IPS-18a (cell line): ENCODE measurements at regions not wholly inside any gene's neighbourhood (a gene's known extent, or its start where the extent isn't known, plus 50 kb on each side); places are given as distances from the start of the nearest gene placed in this dataset.
"Not testable (repeated sequence)": the region's sequence is repeated elsewhere in the genome, so short reads cannot be mapped to it uniquely, and the experiment has no call there.

Experiments used
- H3K27ac ChIP-seq: one replicate; pipeline ENCODE4 v1.5.1; 2013; ENCODE audit warnings: low read length
- H3K27me3 ChIP-seq: one replicate; pipeline ENCODE4 v1.6.1; 2013; ENCODE audit warnings: mild to moderate bottlenecking, low read length; ENCODE audit not compliant: control insufficient read depth, insufficient read depth
- H3K36me3 ChIP-seq: one replicate; pipeline ENCODE4 v1.6.1; 2013; ENCODE audit warnings: low read depth, low read length; ENCODE audit not compliant: control insufficient read depth
- H3K4me1 ChIP-seq: one replicate; pipeline ENCODE4 v1.6.1; 2013; ENCODE audit warnings: low read depth, low read length; ENCODE audit not compliant: control insufficient read depth
- H3K4me3 ChIP-seq: one replicate; pipeline ENCODE4 v1.5.1; 2013; ENCODE audit warnings: low read length
- H3K9ac ChIP-seq: one replicate; pipeline ENCODE4 v1.6.1; 2013; ENCODE audit warnings: mild to moderate bottlenecking, low read length, moderate library complexity
- H3K9me3 ChIP-seq: one replicate; pipeline ENCODE4 v1.6.1; 2013; ENCODE audit warnings: low read depth, low read length; ENCODE audit not compliant: control insufficient read depth

- Histone ChIP-seq H3K36me3 (no peaks in the 10 kb centered on the region), H3K27ac (no peak overlapping the region), H3K27me3 (no peaks in the 10 kb centered on the region), H3K4me3 (no peak overlapping the region), H3K9me3 (no peaks in the 10 kb centered on the region), H3K9ac (no peak overlapping the region), H3K4me1 (peaks cover 6% of the 10 kb centered on the region)
These were observed 405.0 kb downstream of the SEMA3D start for GRCh38 chr7:84781838-84782237.

GRCh38 chr7:84780158-84781124, 406.4 kb downstream of the SEMA3D start:
- Histone ChIP-seq H3K4me3 (no peak overlapping the region), H3K4me1 (peaks cover 6% of the 10 kb centered on the region), H3K9ac (no peak overlapping the region), H3K9me3 (no peaks in the 10 kb centered on the region), H3K27me3 (no peaks in the 10 kb centered on the region), H3K27ac (no peak overlapping the region), H3K36me3 (no peaks in the 10 kb centered on the region)

GRCh38 chr7:84757761-84758160, 429.1 kb downstream of the SEMA3D start:
- Histone ChIP-seq H3K27ac (no peak overlapping the region), H3K36me3 (no peaks in the 10 kb centered on the region), H3K4me3 (no peak overlapping the region), H3K4me1 (no peaks in the 10 kb centered on the region), H3K9me3 (peaks cover 8% of the 10 kb centered on the region), H3K9ac (no peak overlapping the region), H3K27me3 (no peaks in the 10 kb centered on the region)

GRCh38 chr7:84746353-84746752, 440.5 kb downstream of the SEMA3D start:
- no peaks in the 10 kb centered on the region for H3K36me3 ChIP-seq
- no peaks in the 10 kb centered on the region for H3K9me3 ChIP-seq
- no peaks in the 10 kb centered on the region for H3K27me3 ChIP-seq
- no peaks in the 10 kb centered on the region for H3K4me1 ChIP-seq
- H3K4me3 ChIP-seq: no peak overlapping the region
- no peak overlapping the region for H3K27ac ChIP-seq
- H3K9ac ChIP-seq: no peak overlapping the region

GRCh38 chr7:84744385-84744784, 442.5 kb downstream of the SEMA3D start:
- H3K36me3 ChIP-seq: no peaks in the 10 kb centered on the region
- no peak overlapping the region for H3K27ac ChIP-seq
- no peak overlapping the region for H3K9ac ChIP-seq
- H3K4me3 ChIP-seq: no peak overlapping the region
- H3K27me3 ChIP-seq: no peaks in the 10 kb centered on the region
- no peaks in the 10 kb centered on the region for H3K9me3 ChIP-seq
- no peaks in the 10 kb centered on the region for H3K4me1 ChIP-seq

- Histone ChIP-seq H3K9ac (no peak overlapping the region), H3K9me3 (no peaks in the 10 kb centered on the region), H3K4me3 (no peak overlapping the region), H3K27me3 (no peaks in the 10 kb centered on the region), H3K4me1 (no peaks in the 10 kb centered on the region), H3K27ac (no peak overlapping the region), H3K36me3 (no peaks in the 10 kb centered on the region)
These were observed 448.2 kb downstream of the SEMA3D start for GRCh38 chr7:84738583-84739150.

- H3K4me3 ChIP-seq: no peak overlapping the region
- no peaks in the 10 kb centered on the region for H3K27me3 ChIP-seq
- H3K36me3 ChIP-seq: no peaks in the 10 kb centered on the region
- no peaks in the 10 kb centered on the region for H3K9me3 ChIP-seq
- H3K4me1 ChIP-seq: no peaks in the 10 kb centered on the region
- H3K27ac ChIP-seq: no peak overlapping the region
- no peak overlapping the region for H3K9ac ChIP-seq
These were observed 451.2 kb downstream of the SEMA3D start for GRCh38 chr7:84735677-84736076.

- Histone ChIP-seq H3K36me3 (no peaks in the 10 kb centered on the region), H3K27ac (no peak overlapping the region), H3K27me3 (no peaks in the 10 kb centered on the region)
These were observed 451.8 kb downstream of the SEMA3D start for GRCh38 chr7:84735011-84735410.

GRCh38 chr7:84733976-84734375, 452.9 kb downstream of the SEMA3D start:
- not testable (repeated sequence) for H3K27ac ChIP-seq, H3K4me3 ChIP-seq, H3K27me3 ChIP-seq, H3K9me3 ChIP-seq, H3K36me3 ChIP-seq, H3K9ac ChIP-seq, H3K4me1 ChIP-seq

More at GRCh38 chr7:84735011-84735410, 451.8 kb downstream of the SEMA3D start:
- Histone ChIP-seq H3K4me1 (no peaks in the 10 kb centered on the region), H3K9me3 (no peaks in the 10 kb centered on the region), H3K4me3 (no peak overlapping the region), H3K9ac (no peak overlapping the region)

GRCh38 chr7:84730864-84731263, 456.0 kb downstream of the SEMA3D start:
- H3K27ac ChIP-seq, H3K4me3 ChIP-seq, H3K4me1 ChIP-seq, H3K36me3 ChIP-seq, H3K27me3 ChIP-seq, H3K9ac ChIP-seq, H3K9me3 ChIP-seq: not testable (repeated sequence)

GRCh38 chr7:84729284-84729683, 457.6 kb downstream of the SEMA3D start:
- Histone ChIP-seq H3K27me3 (no peaks in the 10 kb centered on the region), H3K9ac (no peak overlapping the region), H3K9me3 (no peaks in the 10 kb centered on the region), H3K36me3 (no peaks in the 10 kb centered on the region), H3K4me3 (no peak overlapping the region), H3K4me1 (no peaks in the 10 kb centered on the region), H3K27ac (no peak overlapping the region)

GRCh38 chr7:84722734-84723133, 464.1 kb downstream of the SEMA3D start:
- Histone ChIP-seq H3K9ac (no peak overlapping the region), H3K27me3 (no peaks in the 10 kb centered on the region), H3K4me1 (no peaks in the 10 kb centered on the region), H3K36me3 (no peaks in the 10 kb centered on the region), H3K27ac (no peak overlapping the region), H3K4me3 (no peak overlapping the region), H3K9me3 (no peaks in the 10 kb centered on the region)
